GM12872 (cell line): ENCODE measurements at regions not wholly inside any gene's neighbourhood (a gene's known extent, or its start where the extent isn't known, plus 50 kb on each side); places are given as distances from the start of the nearest gene placed in this dataset.

Source experiments
- CTCF ChIP-seq: IDR thresholded peaks from 3 replicates; pipeline ENCODE4 v1.5.1; 2011; ENCODE audit warnings: low read depth, mild to moderate bottlenecking, low read length, moderate library complexity; ENCODE audit not compliant: insufficient read depth

- TF ChIP-seq CTCF: no peak
Measured at GRCh38 chr4:34362654-34363053, 1881.7 kb downstream of the ARAP2 start.

- no peak for TF ChIP-seq CTCF
Measured at GRCh38 chr4:34363842-34364241, 1880.5 kb downstream of the ARAP2 start.

GRCh38 chr4:34365946-34366345 lies 1878.4 kb downstream of the ARAP2 start:
- no peak for TF ChIP-seq CTCF

GRCh38 chr4:34371676-34372075 lies 1872.6 kb downstream of the ARAP2 start:
- no peak for TF ChIP-seq CTCF

DNA sequence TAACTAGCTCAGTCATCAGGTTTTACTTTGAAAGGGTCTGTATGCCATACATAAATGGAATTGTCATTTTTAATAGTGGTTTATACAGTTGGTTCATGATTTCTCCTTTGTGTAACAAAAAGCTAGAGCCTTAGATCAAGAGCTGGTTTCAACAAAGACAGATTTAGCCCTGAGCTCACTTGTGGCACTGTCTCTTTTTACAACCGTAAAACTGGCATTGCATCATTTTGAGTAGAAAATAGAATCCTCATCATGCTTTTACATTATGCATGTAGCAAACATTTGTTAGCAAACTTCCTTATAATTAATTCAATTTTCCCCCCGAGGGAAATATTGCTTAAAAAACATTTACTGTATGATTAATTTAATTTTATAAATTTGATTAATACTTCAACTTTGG lies 1871.5 kb downstream of the ARAP2 start:
- no peak for TF ChIP-seq CTCF

GRCh38 chr4:34373456-34373855 lies 1870.9 kb downstream of the ARAP2 start:
- TF ChIP-seq CTCF: no peak

DNA sequence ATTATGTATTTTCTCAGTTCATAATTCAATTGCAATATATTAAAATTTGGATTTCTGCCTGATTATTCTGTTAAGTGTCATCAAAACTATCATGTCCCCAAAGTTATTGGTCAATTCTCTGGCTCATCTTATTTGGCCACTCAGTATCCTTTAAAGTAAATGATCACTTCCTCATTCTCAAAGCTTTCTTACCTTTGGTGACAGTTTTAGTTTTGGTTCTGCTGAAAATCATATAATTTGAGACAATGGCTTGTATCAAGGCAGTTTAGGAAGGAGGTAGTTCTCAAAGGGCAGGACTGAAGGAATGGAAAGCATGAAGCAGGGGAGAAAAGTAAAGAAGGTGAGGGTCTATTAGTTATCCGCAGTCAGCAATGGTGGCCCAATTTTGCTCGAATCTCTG lies 1832.1 kb downstream of the ARAP2 start:
- no peak for TF ChIP-seq CTCF

DNA sequence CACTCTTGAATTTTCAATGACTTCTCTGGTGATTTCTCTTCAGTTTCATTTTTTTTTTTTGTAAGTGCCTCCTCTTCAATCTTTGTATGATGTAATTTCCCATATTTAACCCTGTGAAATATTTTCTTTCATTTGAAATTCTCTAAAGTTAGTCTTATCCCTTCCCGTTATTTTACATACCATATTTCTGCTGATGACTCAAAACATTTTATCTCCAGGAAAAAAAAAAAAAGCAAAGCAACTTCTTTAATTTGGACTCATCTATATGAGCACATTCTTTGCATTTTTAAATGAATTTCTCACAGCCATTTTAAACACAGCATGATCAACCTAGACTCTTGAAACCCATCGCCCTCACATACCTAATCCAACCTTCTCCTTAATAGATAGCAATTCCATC lies 1831.4 kb downstream of the ARAP2 start:
- TF ChIP-seq CTCF: no peak
